Stimulated activated naive B cell treated with anti-CD40 and anti-IgM and Interleukin-4, amounts not matched to agents 10 μg/mL and 1 μg/mL and 100 μg/mL, for 72 hours (primary cell): ENCODE measurements at regions not wholly inside any gene's neighbourhood (a gene's known extent, or its start where the extent isn't known, plus 50 kb on each side); places are given as distances from the start of the nearest gene placed in this dataset.

ENCODE experiments used
- ATAC-seq, 2 donors: fragments of 150-1000 bp; cut with Tn5 transposase; replicated peaks; 2 replicates each; pipeline ENCODE4 v1.10.0; 2021; ENCODE audit warnings: moderate library complexity in 1 of 2
- DNase-seq: peaks from one replicate; pipeline ENCODE4 v3.0.0; 2021
- H3K27ac Mint-ChIP-seq: one replicate; pipeline ENCODE4 v1.8.0; 2022; ENCODE audit warnings: mild to moderate bottlenecking, mixed read lengths
- H3K27me3 Mint-ChIP-seq, 2 donors: one replicate each; pipeline ENCODE4 v1.8.0; 2022; ENCODE audit warnings: mixed read lengths in 2 of 2
- H3K36me3 Mint-ChIP-seq, 2 donors: one replicate each; pipeline ENCODE4 v1.8.0; 2022; ENCODE audit warnings: mixed read lengths in 2 of 2, mild to moderate bottlenecking in 1 of 2
- H3K4me1 Mint-ChIP-seq, 2 donors: one replicate each; pipeline ENCODE4 v1.8.0; 2022; ENCODE audit warnings: mixed read lengths in 2 of 2, mild to moderate bottlenecking in 1 of 2
- H3K4me3 Mint-ChIP-seq, 2 donors: one replicate each; pipeline ENCODE4 v1.8.0; 2022; ENCODE audit warnings: mild to moderate bottlenecking in 2 of 2, mixed read lengths in 2 of 2, moderate library complexity in 1 of 2
- H3K9me3 Mint-ChIP-seq, 2 donors: one replicate each; pipeline ENCODE4 v1.8.0; 2022; ENCODE audit warnings: mixed read lengths in 2 of 2, mild to moderate bottlenecking in 1 of 2

DNA sequence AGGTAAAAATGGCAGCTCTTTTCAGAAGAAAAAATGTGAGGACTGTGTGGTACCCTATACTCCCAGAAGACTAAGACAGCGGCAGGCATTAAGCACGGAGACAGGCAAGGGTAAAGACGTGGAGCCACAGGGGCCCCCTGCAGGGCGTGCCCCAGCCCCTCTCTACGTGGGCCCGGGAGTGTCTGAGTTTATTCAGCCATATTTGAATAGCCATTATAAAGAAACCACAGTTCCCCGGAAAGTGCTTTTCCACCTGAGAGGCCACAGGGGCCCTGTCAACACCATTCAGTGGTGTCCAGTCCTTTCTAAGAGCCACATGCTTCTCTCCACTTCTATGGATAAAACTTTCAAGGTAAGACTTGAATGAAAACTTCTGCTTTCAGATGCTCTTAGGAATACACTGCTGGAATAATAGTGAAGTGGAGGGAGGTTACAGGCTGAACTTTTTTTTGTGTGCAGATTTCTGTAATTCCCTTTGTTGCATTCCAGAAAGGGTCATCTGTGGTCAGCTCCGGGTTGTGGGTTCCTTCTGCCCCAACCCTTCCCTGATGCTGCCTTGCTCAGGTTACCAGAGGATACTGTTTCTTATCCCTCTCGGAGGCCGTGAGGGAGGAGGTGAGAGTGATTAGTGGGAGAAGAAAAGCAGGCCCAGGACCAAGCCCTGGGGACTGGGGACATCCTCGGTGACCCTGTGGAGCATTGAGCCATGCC, 58.4 kb downstream of the SLC25A47 start:
- no peak for ATAC-seq
- no peak overlapping the region for H3K4me3 Mint-ChIP-seq
- peaks cover 16 to 25% of the 10 kb centered on the region in 2 donors for H3K4me1 Mint-ChIP-seq
- H3K9me3 Mint-ChIP-seq: no peaks in the 10 kb centered on the region
- H3K36me3 Mint-ChIP-seq: peaks cover 4 to 11% of the 10 kb centered on the region in 2 donors
- no peak overlapping the region for H3K27ac Mint-ChIP-seq
- no peaks in the 10 kb centered on the region for H3K27me3 Mint-ChIP-seq
- no peak for DNase-seq

DNA sequence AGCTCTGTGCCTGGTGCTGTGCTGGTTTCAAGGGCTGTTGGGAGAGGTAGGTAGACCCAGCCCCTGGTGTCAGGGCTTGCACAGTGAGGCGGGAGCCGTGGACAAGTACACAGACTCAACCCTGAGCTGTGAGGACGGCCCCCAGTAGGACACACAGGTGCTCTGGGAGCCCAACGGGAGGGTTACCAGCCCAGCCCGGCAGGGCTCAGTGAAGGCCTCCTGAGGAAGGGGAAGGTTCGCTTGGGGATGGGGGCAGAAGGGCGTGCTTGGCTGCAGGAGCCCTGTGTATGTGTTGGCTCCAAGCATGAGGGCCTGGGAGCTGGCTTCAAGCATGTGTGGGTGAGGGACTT, 58.9 kb downstream of the SLC25A47 start:
- Mint-ChIP-seq H3K36me3 (peaks cover 4 to 11% of the 10 kb centered on the region in 2 donors), H3K9me3 (no peaks in the 10 kb centered on the region), H3K4me1 (peaks cover 12 to 20% of the 10 kb centered on the region in 2 donors), H3K4me3 (no peak overlapping the region), H3K27me3 (no peaks in the 10 kb centered on the region), H3K27ac (no peak overlapping the region)
- DNase-seq (no peak), ATAC-seq (no peak)

DNA sequence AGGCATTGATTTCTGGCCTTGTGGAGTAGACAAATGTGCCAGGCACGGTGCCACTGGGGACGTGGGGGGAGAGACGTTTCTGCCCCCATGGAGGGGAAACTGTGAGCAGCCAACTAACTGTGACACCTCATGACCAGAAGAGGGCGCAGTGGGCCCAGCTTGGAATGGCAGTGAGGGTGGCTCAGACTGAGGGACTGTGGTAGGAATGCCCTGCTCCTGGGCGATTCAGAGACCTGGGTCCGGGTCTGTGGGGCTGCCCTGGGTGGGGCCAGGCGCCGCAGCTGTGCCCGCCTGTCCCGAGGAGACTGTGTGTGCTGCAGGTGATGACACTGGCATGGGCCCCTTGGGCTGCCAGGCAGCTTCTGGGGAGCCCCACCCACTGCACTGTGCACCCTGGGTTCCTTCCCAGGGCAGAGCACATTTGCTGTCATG, 60.6 kb downstream of the SLC25A47 start:
- Mint-ChIP-seq H3K4me3 (no peak overlapping the region), H3K27ac (no peak overlapping the region), H3K27me3 (no peaks in the 10 kb centered on the region), H3K9me3 (no peaks in the 10 kb centered on the region), H3K4me1 (peaks cover 12 to 21% of the 10 kb centered on the region in 2 donors), H3K36me3 (peaks cover 4 to 11% of the 10 kb centered on the region in 2 donors)
- ATAC-seq (peak; percentile 93 to 95), DNase-seq (peak; percentile 29)

DNA sequence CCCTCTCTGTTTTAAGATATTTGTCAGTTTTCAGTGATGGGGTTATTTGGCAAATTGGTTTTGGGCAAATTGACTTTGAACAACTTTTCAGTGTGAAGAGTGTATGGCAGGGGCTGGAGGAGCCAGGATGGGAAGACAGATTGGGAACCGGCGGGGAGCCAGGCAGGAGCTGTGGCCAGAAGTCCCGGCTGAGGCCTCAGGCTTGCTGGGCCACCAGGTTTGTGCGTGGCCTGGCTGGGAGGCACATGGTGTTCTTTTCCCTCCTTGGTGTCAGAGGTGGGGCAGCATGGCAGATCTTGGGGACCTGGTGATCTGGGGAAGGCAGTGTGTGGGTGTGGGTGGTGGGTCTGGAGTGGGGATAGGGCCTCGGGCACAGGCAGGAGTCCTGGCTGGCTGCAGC, 61.1 kb downstream of the SLC25A47 start:
- H3K27ac Mint-ChIP-seq: no peak overlapping the region

DNA sequence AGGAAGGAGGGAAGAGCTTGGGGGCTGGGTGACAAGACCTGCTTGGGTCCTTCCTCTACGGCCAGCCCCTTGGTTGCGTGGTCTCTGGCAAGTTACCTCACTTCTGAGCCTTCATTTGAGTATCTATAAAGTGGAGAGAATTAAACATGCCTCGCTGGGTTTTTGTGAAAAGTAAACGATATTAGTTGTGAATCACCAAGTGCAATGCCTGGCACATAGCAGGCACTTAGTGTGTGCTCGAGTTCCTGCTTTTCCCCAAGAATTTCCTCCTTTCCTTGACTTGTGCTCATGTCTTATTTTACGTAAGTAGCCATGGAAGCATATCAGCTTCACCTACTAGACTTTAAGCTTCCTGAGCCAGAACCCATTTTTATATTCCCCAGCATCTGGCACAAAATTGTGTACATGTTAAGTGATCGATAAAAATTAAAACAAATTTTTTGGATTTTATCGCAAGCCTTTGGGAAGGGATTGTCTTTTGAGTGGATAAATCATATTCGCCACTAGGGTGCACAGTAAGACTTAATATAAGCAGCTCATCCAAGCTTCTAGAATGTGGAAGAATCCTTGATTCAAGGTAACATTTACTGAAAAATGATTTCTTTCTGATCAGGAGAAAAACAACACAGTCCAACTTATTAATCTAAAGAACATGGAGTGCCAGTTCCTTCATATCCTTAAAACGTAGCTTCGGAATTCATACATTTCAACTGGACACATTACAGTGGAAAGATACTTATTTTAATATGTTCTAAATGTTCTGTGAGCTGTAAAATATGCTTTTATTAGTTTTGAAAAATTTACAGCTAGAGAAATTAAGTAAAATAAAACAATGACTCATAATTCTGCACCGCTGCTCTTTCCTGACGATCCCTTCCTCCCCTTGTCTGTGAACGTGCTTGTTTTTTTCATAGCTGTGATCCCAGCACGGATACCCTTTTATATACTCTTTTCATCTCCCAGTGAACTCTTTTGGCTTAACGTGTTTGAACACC, 62.0 kb downstream of the SLC25A47 start:
- ATAC-seq (no peak), DNase-seq (no peak)
- Mint-ChIP-seq H3K36me3 (peaks cover 5 to 11% of the 10 kb centered on the region in 2 donors), H3K27me3 (no peaks in the 10 kb centered on the region), H3K4me3 (no peak overlapping the region), H3K9me3 (no peaks in the 10 kb centered on the region), H3K4me1 (peaks cover 12 to 21% of the 10 kb centered on the region in 2 donors), H3K27ac (no peak overlapping the region)

More for the DNA sequence above, 61.1 kb downstream of the SLC25A47 start:
- DNase-seq (no peak), ATAC-seq (no peak)
- Mint-ChIP-seq H3K4me3 (no peak overlapping the region), H3K4me1 (peaks cover 12 to 21% of the 10 kb centered on the region in 2 donors), H3K9me3 (no peaks in the 10 kb centered on the region), H3K36me3 (peaks cover 4 to 11% of the 10 kb centered on the region in 2 donors), H3K27me3 (no peaks in the 10 kb centered on the region)

DNA sequence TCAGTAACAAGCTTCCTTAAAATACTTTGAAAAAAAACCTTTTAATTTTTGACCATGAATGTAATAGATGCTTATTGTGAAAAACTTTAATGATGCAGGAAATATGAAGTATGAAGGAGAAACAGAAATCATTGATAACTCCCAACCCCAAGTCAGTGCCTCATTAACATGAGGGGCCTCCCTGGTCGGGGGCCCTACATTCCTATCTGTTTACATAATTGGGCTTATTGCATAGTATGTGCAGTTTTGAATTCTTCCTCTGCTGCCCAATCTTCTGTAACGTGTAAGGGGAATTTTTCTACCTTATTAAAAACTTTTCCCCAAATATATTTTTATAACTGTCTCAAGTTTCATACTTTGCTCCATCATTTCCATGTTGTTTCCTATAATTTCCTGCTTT, 63.0 kb downstream of the SLC25A47 start:
- Mint-ChIP-seq H3K4me3 (no peak overlapping the region), H3K4me1 (peaks cover 14 to 21% of the 10 kb centered on the region in 2 donors), H3K36me3 (peaks cover 10 to 17% of the 10 kb centered on the region in 2 donors), H3K9me3 (no peaks in the 10 kb centered on the region), H3K27me3 (no peaks in the 10 kb centered on the region), H3K27ac (no peak overlapping the region)
- DNase-seq (no peak), ATAC-seq (no peak)

DNA sequence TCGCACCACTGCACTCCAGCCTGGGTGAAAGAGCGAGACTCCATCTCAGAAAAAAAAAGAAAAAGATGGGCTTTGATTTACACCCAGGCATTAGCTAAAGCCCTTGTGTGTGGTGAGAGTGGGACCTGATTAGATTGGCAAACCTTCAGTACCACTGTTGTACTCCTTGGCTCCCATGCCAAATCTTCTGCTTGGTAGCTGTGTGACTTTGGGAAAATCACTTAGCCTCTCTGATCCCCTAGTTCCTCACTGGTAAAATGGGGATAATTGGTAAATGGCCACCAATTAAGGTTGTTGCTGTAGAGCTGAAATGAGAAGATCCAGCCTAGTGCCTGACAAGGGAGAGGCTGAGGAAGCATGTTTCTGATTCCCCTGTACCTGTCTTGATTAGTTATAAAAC, 63.7 kb downstream of the SLC25A47 start:
- Mint-ChIP-seq H3K9me3 (no peaks in the 10 kb centered on the region), H3K4me1 (peaks cover 14 to 21% of the 10 kb centered on the region in 2 donors), H3K27me3 (no peaks in the 10 kb centered on the region), H3K4me3 (no peak overlapping the region), H3K36me3 (peaks cover 8 to 17% of the 10 kb centered on the region in 2 donors), H3K27ac (no peak overlapping the region)
- no peak for DNase-seq
- ATAC-seq: no peak

DNA sequence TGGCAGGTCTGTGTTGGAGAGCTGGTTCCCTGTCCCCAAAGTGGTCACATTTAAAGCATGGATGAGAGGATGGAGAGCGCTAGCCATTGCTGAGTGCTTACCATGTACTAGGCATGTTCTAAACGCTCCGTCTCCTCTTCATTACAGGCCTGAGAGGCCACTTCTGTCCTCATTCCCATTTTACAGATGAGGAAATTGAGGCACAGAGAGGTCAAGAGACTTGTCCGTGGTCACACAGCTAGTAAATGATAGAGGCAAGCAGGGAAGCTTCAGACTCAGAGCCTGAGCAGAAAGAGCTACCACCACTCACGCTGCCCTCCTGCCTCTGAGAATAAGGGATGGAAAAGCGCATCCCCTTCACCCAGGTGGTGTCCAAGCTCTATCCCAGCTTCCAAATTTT, 64.3 kb downstream of the SLC25A47 start:
- Mint-ChIP-seq H3K27ac (no peak overlapping the region), H3K4me3 (no peak overlapping the region)

DNA sequence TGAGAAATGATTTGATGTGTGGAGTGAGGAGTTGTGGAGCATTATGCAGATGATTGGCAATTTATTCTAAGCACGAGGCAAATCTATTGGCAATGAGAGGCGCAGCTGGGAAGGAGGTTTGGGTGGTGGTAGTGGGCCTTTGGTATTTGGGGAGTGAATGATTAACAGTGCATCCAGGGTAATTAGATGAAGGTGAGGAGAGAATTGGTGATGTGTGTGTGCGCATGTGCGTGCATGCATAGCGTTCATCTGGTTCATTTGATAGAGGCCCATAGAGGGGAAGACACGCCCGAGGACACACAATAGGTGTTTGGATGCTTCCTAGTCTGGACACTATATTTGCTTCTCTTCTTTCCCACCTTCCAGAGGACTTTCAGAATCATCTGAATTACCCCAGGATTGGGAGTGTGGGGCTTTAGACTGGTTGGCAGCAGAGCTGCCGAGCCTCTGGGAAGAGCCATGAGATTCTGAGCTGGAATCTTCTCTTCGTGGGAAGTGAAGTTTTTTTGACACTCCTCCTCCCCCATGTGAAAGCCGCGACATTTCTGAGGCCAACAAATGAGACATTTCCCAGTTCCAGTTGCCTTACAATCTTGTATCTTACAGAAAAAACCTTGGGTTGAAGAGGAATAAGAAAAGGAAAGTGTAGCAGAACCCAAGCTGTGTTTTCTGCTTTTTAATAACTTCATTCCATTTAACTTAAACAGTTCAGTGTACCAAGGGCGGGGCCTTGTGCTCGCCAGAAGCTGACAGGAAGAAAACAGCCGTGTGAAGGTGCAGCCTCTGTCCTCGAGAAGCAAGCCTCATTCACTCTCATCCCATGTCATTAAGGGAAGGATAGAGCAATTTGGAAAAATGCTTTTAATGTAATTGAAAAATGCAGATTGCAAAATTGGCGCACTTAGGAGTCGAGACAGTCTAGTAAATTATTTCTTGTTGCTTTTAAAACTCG, 65.2 kb downstream of the SLC25A47 start:
- Mint-ChIP-seq H3K36me3 (peaks cover 8 to 13% of the 10 kb centered on the region in 2 donors), H3K9me3 (no peaks in the 10 kb centered on the region), H3K4me3 (no peak overlapping the region), H3K27ac (no peak overlapping the region), H3K27me3 (no peaks in the 10 kb centered on the region), H3K4me1 (peaks cover 18 to 20% of the 10 kb centered on the region in 2 donors)
- no peak for DNase-seq
- no peak for ATAC-seq

More for the DNA sequence above, 64.3 kb downstream of the SLC25A47 start:
- no peak for DNase-seq
- Mint-ChIP-seq H3K36me3 (peaks cover 8 to 12% of the 10 kb centered on the region in 2 donors), H3K4me1 (peaks cover 16 to 21% of the 10 kb centered on the region in 2 donors), H3K9me3 (no peaks in the 10 kb centered on the region), H3K27me3 (no peaks in the 10 kb centered on the region)
- no peak for ATAC-seq

DNA sequence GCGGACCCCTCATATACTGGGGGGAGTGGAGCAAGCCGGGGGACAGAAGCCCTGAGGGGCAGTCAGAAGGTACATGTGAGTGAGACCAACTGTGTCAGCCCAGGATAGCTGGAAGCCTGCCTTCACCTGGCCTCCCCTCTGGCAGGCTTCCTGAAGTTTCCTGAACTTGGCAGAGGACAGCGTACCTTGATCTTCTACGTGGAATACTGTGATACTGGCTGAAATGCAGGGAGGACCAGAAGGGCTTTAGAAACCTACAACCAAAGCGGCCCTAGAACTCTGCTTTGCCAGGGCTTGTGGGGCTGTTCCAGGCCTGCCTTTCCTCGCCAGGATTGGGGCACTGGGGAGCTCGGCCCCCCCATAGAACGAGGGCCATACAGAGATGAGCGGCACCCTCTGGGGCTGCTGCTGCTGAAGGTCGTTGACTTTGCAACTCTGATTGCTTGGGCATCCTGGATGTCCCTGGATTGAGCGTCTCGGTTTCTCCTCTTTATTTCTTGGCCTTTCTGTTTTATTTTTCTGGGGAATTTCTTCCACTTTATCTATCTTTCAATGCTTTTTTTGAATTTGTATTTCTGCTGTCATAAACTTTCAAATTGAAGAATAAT, 66.5 kb downstream of the SLC25A47 start:
- ATAC-seq: no peak
- H3K36me3 Mint-ChIP-seq: peaks cover 8 to 10% of the 10 kb centered on the region in 2 donors
- no peak overlapping the region for H3K27ac Mint-ChIP-seq
- H3K9me3 Mint-ChIP-seq: no peaks in the 10 kb centered on the region
- DNase-seq: no peak
- H3K27me3 Mint-ChIP-seq: no peaks in the 10 kb centered on the region
- no peak overlapping the region for H3K4me3 Mint-ChIP-seq
- H3K4me1 Mint-ChIP-seq: peaks cover 11% of the 10 kb centered on the region in 2 donors

DNA sequence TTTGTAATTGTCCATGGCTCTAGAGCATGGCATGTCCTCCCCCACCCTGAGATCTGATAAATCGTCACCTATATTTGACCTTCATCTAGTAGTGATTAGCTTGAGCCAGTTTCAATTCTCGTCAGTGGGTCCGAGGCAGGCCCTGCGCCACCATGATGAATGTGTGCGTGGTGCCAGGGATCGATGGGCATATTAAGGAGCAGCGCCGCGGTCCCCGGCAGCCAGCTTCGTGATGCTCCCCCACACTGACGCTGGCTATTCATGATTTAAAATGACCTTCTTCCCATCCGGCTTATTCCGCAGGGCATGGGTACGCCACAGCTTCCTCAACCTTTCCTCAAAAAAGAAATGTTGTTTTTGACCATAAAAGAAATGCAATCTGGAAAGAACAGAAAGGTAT, 68.0 kb downstream of the SLC25A47 start:
- Mint-ChIP-seq H3K4me1 (peaks cover 11 to 13% of the 10 kb centered on the region in 2 donors), H3K36me3 (peaks cover 6 to 10% of the 10 kb centered on the region in 2 donors), H3K4me3 (no peak overlapping the region), H3K9me3 (no peaks in the 10 kb centered on the region), H3K27ac (no peak overlapping the region), H3K27me3 (no peaks in the 10 kb centered on the region)
- DNase-seq (no peak), ATAC-seq (no peak)

DNA sequence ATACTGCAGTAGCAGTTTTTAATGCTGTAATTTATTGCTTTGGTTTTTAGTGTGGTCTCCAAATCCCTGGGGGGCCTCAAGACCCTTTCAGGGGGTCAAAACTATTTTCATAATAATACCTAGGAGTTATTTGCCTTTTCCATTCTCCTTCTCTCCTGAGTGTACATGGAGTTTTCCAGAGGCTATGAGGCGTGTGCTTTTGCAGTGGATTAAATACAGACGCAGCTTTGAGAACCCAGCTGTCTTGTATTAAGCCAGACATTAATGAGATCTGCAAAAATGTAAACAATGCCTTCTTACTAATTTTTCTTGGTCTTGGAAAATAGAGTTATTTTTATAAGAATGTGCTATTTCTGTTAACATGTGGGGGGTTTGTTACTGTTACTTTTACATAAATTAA, 68.6 kb downstream of the SLC25A47 start:
- no peak overlapping the region for H3K4me3 Mint-ChIP-seq
- no peaks in the 10 kb centered on the region for H3K9me3 Mint-ChIP-seq
- peaks cover 6 to 11% of the 10 kb centered on the region in 2 donors for H3K36me3 Mint-ChIP-seq
- DNase-seq (no peak), ATAC-seq (no peak)
- no peaks in the 10 kb centered on the region for H3K27me3 Mint-ChIP-seq
- peaks cover 11 to 13% of the 10 kb centered on the region in 2 donors for H3K4me1 Mint-ChIP-seq
- H3K27ac Mint-ChIP-seq: no peak overlapping the region

DNA sequence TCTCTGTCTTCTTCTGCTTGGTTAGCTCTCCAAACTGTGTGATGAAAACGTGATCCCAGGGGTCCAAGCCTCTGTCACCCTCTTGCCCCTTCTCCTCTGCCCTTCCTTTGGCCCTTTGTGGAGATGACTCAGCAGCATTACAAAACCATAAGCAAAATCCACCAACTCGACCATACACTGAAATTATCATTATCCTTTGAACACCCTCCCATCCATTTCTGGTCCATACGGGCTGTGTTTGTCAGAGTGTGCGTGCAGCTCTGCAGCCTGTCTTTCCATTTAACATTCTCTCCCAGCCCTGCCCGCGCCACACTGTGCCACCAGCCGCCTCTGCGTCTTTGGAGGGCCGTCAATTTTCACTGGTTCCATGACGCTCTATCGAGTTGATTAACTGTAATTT, 69.2 kb downstream of the SLC25A47 start:
- H3K9me3 Mint-ChIP-seq: no peaks in the 10 kb centered on the region
- DNase-seq: no peak
- ATAC-seq: no peak
- H3K27ac Mint-ChIP-seq: no peak overlapping the region
- H3K4me3 Mint-ChIP-seq: no peak overlapping the region
- H3K36me3 Mint-ChIP-seq: peaks cover 12 to 17% of the 10 kb centered on the region in 2 donors
- H3K27me3 Mint-ChIP-seq: no peaks in the 10 kb centered on the region
- H3K4me1 Mint-ChIP-seq: peaks cover 11 to 13% of the 10 kb centered on the region in 2 donors
